GM19324 (cell line): ENCODE measurements at regions not wholly inside any gene's neighbourhood (a gene's known extent, or its start where the extent isn't known, plus 50 kb on each side); places are given as distances from the start of the nearest gene placed in this dataset.
"Not testable (repeated sequence)": the region's sequence is repeated elsewhere in the genome, so short reads cannot be mapped to it uniquely, and the experiment has no call there.

ENCODE experiments used
- ATAC-seq: cut with Tn5 transposase; IDR thresholded peaks from one replicate; pipeline ENCODE4 v1.9.1; 2021; ENCODE audit warnings: mild to moderate bottlenecking, moderate library complexity; ENCODE audit not compliant: unreplicated experiment, low FRiP score

DNA sequence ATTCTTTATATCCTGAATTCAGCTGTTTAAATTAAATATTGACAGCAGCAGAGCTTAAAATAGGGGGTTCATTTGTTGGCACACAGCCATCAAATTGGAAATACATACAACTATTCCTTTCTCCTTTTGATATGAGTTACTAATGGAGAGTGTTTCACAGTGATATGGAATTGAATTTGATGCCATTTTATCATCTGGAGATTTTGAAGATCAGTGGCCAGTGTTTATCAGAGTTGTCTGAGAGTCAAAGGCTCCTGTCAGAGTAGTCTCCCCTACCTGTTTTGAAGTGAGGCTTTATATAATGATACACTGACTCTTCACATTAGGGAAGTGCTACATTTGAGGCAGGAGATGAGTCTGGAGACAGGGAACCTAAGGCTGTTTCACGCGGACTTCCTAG, 1286.3 kb downstream of the TECRL start:
- ATAC-seq = no peak

DNA sequence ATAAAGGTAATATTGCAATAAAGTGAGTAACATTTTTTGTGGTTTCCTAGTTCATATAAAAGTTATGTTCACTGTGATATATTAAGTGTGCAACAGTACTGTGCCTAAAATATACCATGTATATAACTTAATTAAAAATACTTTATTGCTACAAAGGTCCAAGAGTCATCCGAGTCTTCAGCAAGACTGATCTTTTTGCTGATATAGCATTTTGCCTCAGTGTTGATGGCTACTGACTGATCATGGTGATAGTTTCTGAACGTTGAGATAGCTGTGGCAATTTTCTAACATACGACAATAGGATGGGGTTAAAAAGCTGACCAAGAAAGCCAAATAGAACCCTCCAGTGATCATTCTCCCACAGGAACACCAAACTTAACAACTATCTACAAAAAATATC, 1302.7 kb downstream of the TECRL start:
- no peak for ATAC-seq

DNA sequence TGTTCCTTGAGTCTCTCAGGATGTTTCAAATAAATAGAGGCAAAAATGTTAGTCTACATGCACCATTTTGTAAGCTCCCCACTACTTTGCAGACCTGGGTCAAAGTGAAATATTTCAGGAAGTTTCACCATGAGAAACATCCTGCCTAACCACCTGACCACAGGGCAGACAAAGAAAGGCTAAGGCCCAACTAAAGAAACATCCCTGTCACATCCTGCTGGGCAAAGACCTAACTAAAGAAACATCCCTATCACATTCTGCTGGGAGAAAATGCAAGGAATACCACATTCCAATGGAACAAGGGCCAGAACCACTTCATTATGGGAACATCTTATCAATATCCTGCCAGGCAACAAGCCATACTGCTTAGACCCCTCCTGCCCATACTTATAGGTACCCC, 1303.4 kb downstream of the TECRL start:
- no peak for ATAC-seq

DNA sequence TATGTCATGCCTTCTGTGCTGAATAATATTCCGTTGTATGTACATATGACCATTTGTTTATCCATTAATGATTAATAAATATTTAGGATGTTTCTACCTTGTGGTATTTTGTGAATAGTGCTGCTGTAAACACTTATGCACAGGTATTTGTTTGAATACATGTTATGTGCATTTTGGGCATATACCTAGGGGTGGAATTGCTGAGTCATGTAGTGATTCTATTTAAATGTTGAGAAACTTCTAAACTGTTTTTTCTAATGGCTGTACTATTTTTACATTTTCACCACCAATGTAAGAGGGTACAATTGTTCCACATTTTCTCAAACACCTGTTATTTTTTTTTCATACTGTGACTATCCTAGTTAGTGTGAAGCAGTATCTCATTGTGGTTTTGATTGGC, 1318.6 kb downstream of the TECRL start:
- ATAC-seq = no peak

DNA sequence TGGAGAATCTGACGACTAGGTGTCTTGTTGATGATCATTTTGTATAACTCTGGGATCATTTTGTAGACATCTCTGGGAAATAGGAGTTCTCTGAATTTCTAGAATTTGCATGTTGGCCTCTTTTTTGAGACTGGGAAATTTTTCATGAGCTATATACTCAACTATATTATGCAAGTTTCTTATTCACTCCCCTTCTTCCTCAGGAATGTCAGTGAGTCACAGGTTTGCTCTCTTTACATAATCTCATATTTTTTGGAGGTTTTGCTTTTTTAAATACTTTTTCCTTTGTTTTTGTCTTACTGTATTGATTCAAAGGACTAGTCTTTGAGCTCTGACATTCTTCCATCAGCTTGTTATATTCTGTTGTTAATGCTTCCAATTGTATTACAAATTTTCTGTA, 1324.2 kb downstream of the TECRL start:
- ATAC-seq = no peak

DNA sequence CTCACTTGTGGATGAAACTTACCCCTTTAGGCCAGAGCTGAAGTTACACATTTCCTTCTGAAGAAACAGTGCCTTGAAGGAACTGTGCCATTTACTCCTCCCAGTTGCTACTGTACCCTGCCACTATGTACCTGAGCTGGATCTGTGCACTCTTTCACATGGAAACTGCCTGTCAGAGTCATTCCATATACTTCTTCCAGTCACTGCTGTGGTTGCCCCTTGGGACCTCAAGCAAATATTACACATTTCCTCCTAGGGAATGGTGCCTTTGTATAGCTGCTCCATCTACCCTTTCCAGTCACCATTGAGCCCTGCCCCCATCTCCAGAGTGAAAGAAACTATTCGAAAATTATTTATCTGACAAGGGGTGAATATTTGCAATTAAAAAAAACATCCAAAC, 1328.3 kb downstream of the TECRL start:
- no peak for ATAC-seq

DNA sequence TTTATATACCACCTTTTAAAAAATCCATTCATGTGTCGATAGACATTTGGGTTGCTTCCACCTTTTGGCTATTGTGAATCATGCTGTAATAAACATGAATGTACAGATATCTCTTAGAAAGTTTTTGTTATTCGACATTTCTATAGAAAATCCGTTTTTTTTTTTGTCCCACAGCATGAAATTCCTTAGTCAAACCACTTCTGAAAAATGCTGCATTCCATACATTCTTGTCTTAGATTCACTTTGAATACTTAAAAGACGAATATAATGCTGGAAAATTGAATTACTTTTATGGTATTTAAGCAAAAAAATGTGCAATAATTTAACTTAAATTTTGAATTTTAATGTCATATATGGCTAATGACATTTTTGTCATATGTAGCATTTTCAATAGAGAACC, 1345.5 kb downstream of the TECRL start:
- no peak for ATAC-seq

DNA sequence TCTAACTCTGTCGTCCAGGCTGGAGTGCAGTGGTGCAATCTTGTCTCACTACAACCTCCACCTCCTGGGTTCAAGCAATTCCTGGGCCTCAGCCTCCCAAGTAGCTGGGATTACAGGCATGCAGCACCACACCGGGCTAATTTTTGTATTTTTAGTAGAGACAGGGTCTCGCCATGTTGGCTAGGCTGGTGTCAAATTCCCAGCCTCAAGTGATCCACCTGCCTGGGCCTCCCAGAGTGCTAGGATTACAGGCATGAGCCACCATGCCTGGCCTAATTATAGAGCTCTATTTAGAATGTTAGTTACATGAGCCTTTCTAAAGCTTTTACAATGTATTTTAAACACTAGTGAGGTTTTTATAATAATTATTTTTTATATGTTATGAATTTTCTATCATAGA, 1346.4 kb downstream of the TECRL start:
- ATAC-seq = not testable (repeated sequence)

DNA sequence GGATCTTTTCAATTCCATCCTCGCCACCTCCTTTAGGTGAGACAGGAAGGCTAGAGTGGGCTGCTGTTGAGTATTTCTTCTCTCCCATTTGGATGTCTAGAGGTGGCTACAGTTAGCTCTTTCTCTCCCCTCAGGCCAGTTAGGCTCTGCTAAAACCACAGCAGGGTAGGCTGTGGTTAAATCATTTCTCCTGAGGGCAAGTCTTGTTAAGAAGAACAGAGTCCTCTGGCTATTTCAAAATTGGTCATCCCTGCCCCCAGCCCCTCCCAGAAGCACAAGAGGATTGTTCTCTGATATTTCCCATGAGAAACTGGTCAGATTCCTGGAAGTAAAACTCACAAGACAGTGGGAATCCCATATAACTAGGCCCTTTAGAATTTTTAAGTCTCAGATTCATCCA, 1359.5 kb downstream of the TECRL start:
- ATAC-seq = no peak

DNA sequence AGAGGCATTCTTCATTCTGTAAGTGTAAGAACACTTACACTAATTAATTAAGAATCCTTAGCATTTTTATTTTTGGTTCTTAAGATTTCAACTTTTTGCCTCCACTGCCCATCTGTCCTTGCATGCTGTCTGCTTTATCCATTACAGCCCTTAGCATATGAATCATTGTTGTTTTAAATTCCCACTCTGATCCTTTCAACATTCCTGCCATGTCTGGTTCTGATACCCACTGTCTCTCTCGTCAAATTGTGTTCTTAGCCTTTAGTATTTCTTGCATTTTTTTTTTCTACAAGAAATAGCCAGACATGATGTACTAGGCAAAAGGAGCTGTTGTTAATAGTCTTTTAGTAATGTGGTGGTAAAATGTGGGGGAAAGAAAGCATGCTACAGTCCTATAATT, 1360.0 kb downstream of the TECRL start:
- ATAC-seq = no peak

DNA sequence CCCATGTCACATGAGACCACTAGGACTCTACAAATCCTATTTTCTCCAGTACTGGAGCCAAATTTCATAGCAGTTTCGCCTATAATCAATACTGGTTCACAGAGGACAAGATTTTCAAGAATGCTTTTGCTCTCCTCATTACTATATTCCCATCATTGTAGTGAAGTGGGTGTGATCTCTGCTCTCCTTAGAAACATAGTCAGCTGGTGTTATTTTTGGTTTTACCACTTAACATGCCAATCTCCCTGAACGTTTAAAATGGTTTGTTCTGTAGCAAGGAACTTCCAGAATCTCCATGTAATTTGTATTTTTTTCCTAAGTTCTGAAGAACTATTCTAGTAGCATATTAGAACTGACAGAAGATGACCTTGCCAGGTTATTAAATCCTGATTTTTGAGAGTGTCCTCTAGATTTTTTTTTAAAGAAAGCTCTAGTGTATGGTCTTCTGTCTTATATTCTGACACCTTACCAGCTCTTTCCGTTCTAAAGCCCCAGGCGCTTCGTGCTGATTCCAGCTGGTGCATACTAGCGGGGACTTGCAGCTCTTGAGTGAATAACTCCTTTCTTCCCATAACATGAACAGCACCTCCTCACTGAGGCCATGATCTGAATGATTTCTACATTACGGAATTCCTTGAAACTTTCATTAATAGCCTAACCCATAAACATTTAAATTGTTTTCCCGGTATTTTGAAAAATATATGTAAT, 1372.9 kb downstream of the TECRL start:
- ATAC-seq = no peak

DNA sequence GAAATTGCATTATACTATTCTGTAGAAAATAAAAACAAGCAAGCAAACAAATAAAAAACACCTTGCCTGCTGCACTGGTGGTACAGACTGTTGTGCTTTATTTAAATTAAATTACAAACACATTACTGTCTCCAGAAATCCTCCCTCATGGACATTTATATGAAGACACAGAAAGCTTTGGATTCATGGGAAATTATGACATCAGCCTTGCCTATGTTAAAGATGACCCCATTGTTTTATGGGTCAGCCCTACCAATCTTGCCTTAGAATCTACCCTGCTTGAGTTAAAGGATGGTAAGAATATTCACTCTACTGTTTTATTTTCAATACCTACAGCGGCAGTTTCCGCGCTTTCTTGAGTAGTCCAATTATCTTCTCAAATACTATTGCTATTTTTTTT, 1379.9 kb downstream of the TECRL start:
- no peak for ATAC-seq

DNA sequence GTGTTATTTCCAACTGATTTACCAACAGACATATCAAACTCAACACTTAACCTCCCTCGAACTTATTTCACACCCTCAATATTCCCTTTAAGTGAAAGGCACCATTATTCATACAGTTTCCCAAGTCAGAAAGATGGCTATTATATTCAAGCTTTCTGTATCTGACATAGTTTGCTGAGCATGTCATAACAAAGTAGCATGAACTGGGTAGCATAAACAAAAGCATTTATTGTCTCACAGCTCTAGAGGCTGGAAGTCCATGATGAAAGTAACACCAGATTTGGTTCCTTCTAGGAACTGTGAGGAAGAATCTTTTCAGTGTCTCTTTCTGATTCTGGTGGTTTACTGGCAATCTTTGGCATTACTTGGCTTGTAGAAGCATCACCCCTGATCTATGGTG, 1388.6 kb downstream of the TECRL start:
- no peak for ATAC-seq

DNA sequence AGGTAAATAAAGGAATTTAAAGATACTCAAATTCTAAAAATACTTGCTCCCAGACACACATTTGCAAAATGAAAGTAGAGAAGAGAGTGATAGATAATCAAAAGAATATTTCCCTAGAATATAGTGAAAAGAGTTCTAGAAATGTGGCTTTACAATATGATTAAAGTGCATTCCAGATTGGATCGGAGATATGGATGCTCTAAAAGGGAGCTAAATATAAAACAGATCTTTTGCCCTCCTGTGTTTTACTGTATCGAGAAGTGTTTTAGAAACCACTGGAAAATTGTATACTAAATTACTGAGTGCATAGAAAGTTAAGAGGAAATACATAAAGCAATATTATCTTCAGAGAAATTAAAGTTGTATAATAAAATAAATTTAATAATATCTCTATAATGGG, 1392.0 kb downstream of the TECRL start:
- no peak for ATAC-seq

DNA sequence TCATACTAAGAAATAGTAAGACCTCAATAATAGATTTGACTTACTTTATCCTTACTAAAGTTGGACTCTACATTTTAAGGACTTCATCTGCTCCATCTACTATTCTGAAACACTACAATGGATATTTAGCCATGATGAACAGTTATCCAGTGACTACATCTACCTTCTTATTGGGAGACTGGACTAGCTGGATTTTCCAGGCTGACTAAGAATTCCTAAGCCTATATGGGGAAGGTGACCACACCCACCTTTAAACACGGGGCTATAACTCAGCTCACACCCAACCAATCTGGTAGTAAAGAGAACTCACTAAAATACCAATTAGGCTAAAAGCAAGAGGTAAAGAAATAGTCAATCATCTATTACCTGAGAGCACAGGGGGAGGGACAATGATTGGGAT, 1438.4 kb downstream of the TECRL start:
- no peak for ATAC-seq

DNA sequence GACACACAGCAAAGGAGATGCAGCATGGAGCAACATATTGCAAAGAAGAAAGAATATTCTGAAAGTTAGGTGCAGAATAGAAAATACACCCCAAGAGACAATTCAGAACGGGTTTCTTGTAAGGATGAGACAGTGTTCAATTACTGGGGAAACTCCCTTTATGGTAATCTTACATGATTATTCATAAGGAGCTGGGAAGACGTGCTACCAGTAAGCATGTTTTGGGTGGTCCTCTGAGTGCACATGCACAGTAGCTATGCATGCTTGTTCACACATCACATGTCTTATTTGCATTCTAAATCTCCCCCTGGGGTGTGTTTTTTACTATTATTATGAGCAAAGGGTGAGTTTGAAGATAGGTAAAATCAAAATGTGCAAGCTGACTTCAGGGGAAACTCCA, 1448.8 kb downstream of the TECRL start:
- ATAC-seq = no peak

DNA sequence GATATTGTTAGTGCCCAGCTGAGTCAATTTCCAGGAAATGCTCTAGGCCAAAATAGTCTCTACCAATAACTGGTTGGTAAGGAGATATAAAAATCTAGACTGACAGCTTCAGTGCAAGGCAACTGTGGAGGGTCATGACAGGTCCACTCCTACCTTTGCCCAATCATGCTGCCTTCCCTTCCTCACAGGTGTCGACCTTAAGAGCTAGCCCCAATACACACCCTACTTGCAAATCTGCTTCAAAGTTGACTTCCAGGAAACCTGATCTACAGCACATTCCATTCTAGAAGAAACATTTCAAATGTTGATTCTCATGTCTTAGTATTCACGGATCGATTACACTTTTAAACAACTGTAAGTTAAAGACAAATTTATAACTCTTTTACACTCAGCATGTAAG, 1455.5 kb downstream of the TECRL start:
- ATAC-seq = no peak

DNA sequence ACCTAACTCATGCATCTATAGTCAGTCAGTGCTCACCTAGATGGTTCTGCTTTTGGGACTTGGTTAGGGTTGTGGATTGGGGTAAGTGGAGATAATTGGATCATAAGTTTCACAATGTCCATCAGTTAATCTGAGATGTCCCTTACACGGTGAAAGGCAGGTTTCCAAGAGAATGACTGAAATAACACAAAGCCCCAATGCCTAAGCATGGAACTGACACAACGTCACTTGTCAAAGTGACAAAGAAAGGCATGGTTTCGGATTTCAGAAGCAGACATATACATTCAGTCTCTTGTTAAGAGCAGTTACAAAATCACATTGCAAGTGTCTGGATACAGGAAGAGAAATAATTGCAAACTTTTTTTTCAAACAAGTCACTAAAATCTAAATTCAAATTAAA, 1456.9 kb downstream of the TECRL start:
- ATAC-seq = no peak

DNA sequence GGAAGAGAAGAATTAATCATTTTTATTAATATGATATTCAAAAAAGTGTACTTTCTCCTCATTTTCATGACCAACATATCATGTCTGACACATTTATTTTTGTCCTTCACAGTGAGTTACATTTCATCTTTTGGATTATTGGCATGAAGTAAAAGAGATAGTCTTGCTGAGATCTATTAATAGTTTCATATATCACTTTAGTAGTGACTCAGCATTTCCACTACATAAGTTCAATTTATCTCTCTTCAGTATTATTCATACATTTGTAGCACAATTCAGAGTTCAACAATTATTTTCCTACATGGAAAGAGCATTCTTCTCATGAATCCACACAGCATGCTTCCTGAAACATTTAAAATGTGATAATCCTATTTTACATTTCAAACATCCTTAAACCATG, 1461.1 kb downstream of the TECRL start:
- no peak for ATAC-seq

DNA sequence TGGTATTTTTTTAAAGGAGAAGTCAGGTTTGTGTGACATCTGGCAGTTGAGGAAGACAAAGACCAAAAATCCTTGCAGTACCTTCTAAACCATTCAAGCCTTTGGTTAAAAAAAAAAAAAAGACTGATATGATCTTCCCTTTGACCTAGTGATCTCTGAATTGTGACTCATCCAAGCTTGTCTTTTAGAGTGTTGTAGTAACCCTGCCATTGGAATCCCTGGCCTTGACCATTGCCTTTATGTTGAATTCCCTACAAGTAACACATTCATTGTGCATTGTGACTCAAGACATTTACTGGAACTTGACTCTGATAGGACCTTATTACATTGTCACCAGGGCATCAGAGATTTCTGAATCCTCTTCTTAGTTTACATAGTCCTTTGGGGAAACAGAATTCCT, 1469.0 kb downstream of the TECRL start:
- ATAC-seq = no peak

DNA sequence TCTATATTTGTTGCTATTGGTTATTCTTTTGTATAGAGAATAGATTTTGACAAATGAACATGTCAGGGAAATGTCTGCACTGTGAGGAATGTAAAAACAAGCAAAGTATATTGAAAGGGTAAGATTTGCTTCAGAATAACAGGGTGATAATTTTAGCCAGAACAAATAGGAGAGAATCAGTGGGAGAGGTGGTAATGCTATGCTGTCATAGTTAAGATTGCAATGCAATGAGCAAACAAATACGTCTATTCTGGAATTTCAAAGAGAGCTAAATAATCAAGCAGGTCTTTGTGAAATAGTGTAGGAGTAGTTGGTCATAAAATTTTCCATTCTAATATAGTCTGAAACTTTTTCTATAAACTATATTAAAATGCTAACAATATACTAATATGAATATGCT, 1478.4 kb downstream of the TECRL start:
- ATAC-seq = no peak

DNA sequence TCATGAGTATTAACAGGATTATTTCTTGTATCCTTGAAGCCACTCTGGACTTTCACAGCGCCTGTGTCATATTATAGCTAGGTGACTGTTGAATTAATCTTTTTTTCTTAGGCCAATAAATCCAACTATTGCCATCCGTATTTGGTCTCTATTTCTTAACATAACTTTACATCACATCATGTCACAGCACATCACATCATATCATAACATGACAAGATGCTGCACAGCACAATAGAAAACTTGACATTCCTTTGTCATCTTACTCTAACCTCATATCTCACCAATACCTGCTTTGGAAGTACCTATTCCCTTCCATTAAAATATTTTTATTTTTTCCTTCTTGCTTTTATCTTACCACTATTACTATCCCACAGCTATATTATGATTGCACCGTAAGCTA, 1480.8 kb downstream of the TECRL start:
- no peak for ATAC-seq

DNA sequence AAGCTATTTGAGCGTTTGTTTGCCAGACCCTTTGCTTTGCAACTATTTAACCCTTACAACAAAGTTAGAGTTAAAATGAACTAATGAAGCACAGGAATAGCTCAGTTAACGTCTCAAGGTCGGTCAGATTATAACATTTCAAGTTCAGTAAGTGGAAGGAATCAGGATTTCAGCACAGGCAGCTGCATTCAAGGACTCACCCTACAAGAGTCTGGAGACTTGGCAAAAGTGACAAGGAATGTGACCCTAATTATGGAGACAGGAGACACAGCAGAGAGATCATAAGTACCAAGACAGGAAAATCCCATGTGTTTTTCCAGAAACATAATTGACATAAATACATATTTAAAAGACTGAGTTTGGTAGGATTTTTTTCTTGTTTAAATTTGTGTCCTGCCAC, 1481.7 kb downstream of the TECRL start:
- ATAC-seq = no peak
